Left lung (tissue), 4 donors: ENCODE measurements at regions not wholly inside any gene's neighbourhood (a gene's known extent, or its start where the extent isn't known, plus 50 kb on each side); places are given as distances from the start of the nearest gene placed in this dataset.

Experiments
- ATAC-seq: fragments of 200-7000 bp; cut with Tn5 transposase; one replicate; pipeline ENCODE4 v1.9.1; 2020; ENCODE audit warnings: moderate library complexity
- DNase-seq, 4 donors: peaks; one replicate each; pipeline ENCODE4 v3.0.0-alpha.2; 2013 to 2020
- H3K27ac ChIP-seq, 2 donors: fragments of 200-600 bp; sonication (generic) in 1 of 2; one replicate each; pipeline versions ENCODE4 v1.5.0 to v1.8.0; 2020 to 2021
- H3K27me3 ChIP-seq, 2 donors: fragments of 200-600 bp; sonication (generic) in 1 of 2; one replicate each; pipeline versions ENCODE4 v1.5.0 to v1.8.0; 2020 to 2021
- H3K36me3 ChIP-seq, 2 donors: fragments of 200-600 bp; sonication (generic) in 1 of 2; one replicate each; pipeline versions ENCODE4 v1.5.0 to v1.8.0; 2020 to 2021
- H3K4me1 ChIP-seq, 2 donors: fragments of 200-600 bp; one replicate each; pipeline ENCODE4 v1.8.0; 2021
- H3K4me3 ChIP-seq, 2 donors: fragments of 200-600 bp; sonication (generic) in 1 of 2; one replicate each; pipeline versions ENCODE4 v1.5.0 to v1.8.0; 2020 to 2021; ENCODE audit warnings: mild to moderate bottlenecking in 1 of 2
- H3K9me3 ChIP-seq, 2 donors: fragments of 200-600 bp; sonication (generic) in 1 of 2; one replicate each; pipeline versions ENCODE4 v1.5.0 to v1.8.0; 2020 to 2021
- intact Hi-C, 2 donors: fragments of 100-400 bp; cut with DNase I; formaldehyde crosslinking; loops; one replicate each; pipeline versions ENCODE4 v1.11.2 to v1.14.2; 2022
- TF ChIP-seq, protein P1 (sequence below), 2 donors: fragments of 200-600 bp; sonication (generic) in 1 of 2; IDR thresholded peaks; one replicate each; pipeline versions ENCODE4 v1.5.0 to v1.8.0; 2021; ENCODE audit warnings: antibody characterized with exemption in 2 of 2
- donor health status: DM: no; HTN: yes; CAD: no.
- donor health status: DM: no; HTN: no; CAD: no.

DNA sequence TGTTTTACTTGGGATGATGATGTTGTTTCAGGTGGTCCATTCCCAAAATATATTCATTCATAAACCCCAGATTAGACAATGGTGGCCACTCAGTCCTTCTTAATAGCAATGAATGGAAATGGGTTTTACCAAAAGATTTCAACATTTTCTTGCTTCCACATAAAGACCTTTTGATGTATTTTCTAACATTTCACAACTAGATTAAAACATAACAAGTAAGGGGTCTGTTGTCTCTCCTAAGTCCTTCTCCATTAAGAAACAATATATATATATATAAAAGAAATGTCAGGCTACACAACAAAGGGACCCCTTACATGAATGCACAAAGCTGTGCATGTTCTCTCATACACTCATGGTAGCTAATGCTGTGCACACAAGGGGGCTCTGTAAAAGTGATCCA, 176.4 kb downstream of the ANXA2 start:
- DNase-seq (no peak), ATAC-seq (no peak)
- no peaks in the 10 kb centered on the region for H3K36me3 ChIP-seq
- no peaks in the 10 kb centered on the region for H3K4me1 ChIP-seq
- H3K27ac ChIP-seq: no peak overlapping the region
- H3K4me3 ChIP-seq: no peak overlapping the region
- TF ChIP-seq, protein P1, sequence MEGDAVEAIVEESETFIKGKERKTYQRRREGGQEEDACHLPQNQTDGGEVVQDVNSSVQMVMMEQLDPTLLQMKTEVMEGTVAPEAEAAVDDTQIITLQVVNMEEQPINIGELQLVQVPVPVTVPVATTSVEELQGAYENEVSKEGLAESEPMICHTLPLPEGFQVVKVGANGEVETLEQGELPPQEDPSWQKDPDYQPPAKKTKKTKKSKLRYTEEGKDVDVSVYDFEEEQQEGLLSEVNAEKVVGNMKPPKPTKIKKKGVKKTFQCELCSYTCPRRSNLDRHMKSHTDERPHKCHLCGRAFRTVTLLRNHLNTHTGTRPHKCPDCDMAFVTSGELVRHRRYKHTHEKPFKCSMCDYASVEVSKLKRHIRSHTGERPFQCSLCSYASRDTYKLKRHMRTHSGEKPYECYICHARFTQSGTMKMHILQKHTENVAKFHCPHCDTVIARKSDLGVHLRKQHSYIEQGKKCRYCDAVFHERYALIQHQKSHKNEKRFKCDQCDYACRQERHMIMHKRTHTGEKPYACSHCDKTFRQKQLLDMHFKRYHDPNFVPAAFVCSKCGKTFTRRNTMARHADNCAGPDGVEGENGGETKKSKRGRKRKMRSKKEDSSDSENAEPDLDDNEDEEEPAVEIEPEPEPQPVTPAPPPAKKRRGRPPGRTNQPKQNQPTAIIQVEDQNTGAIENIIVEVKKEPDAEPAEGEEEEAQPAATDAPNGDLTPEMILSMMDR (IDR thresholded peaks at IDR 0.05): no peak
- H3K9me3 ChIP-seq: no peaks in the 10 kb centered on the region
- intact Hi-C loops: no loop called here
- H3K27me3 ChIP-seq: peaks cover 0 to 2% of the 10 kb centered on the region in 2 donors

DNA sequence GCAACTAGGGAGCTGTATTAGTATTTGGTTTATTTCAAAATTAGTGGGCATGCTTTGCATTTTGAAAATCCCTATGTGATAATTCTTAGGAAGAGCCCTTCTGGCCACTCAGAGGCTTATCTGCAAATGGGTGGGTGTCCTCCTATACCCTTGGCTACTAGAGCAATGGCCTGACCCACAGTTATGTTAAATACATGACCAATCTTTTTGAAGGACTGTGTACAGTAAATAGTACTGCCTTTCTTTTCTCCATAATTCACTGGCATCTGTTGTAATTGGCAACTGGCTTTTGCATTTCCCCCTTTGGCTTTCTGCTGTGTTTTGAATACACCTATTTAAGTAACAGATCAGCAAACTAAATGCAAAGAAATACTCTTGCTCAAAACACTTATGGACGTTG, 175.4 kb downstream of the ANXA2 start:
- Histone ChIP-seq H3K4me3 (no peak overlapping the region), H3K36me3 (no peaks in the 10 kb centered on the region), H3K9me3 (no peaks in the 10 kb centered on the region), H3K27me3 (peaks cover 0 to 3% of the 10 kb centered on the region in 2 donors), H3K4me1 (no peaks in the 10 kb centered on the region), H3K27ac (no peak overlapping the region)
- DNase-seq (no peak), ATAC-seq (no peak)
- intact Hi-C loops: no loop called here
- TF ChIP-seq, protein P1 (IDR thresholded peaks at IDR 0.05): no peak

DNA sequence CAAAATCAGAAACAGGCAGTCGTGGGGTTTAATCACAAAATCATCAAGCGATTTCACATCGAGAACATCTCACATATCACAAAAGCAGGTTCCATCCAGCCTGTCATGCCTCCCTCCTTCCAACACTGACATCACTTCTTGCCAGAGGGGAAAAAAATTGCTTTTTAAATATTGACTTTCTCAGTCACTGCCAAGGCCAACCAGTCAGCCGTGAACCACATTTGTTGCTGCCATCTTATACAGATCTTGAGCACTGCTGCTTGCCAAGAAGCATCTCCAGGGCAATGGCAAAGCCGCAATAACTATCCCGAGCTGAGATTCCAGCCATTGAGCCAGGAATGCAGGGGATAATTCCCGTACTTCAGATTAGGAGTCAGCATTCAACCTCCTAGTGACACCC, 174.6 kb downstream of the ANXA2 start:
- Histone ChIP-seq H3K36me3 (no peaks in the 10 kb centered on the region), H3K9me3 (no peaks in the 10 kb centered on the region), H3K27ac (no peak overlapping the region), H3K27me3 (peaks cover 0 to 3% of the 10 kb centered on the region in 2 donors), H3K4me3 (no peak overlapping the region), H3K4me1 (no peaks in the 10 kb centered on the region)
- intact Hi-C loops: no loop called here
- ATAC-seq: no peak
- DNase-seq: peak in 1 of 4 donors; percentile 2
- TF ChIP-seq, protein P1 (IDR thresholded peaks at IDR 0.05): no peak

DNA sequence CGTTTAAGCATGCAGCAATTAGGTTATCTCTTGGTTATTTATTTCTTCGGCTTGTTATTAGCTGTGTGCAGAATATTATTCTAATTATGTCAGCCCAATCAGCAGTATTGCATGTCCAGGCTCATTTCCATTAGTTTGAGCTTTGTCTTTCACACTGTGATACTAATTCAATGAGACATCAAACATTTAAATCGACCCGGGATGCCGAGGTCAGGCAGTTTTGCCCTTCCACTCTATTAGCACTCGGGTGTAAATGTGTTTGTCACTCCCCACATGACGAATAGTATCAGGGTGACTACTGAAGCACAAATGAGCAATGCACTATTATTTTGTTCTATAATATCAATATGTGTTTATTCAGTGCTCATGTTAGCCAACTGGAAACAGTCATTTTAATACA, 170.9 kb downstream of the ANXA2 start:
- no peak overlapping the region for H3K4me3 ChIP-seq
- TF ChIP-seq, protein P1 (IDR thresholded peaks at IDR 0.05): no peak
- intact Hi-C loops: no loop called here
- H3K9me3 ChIP-seq: no peaks in the 10 kb centered on the region
- peaks cover 0 to 8% of the 10 kb centered on the region in 2 donors for H3K27me3 ChIP-seq
- no peaks in the 10 kb centered on the region for H3K36me3 ChIP-seq
- H3K27ac ChIP-seq: no peak overlapping the region
- no peak for ATAC-seq
- DNase-seq: no peak
- no peaks in the 10 kb centered on the region for H3K4me1 ChIP-seq

DNA sequence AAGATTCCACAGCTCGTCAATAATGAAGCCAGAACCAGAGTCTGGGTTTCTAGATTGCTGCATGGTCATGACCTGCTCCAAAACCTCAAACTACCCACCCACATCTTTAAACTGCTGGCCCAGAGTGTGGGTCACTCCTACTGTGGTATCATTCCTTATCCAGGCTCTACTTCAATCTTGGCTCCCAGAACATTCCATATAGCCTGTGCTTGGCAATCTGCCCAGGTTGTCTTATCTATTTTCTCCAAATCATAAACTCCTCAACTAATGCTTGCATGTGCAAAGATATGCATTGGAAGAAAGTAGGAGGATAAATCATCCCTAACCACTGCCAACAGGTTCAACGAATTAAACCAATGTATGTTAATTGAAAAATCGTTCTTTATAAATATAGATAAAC, 169.7 kb downstream of the ANXA2 start:
- TF ChIP-seq, protein P1 (IDR thresholded peaks at IDR 0.05): no peak
- ATAC-seq: no peak
- DNase-seq: peak in 1 of 4 donors; percentile 12
- H3K9me3 ChIP-seq: no peaks in the 10 kb centered on the region
- intact Hi-C loops: no loop called here
- H3K4me1 ChIP-seq: no peaks in the 10 kb centered on the region
- no peak overlapping the region for H3K27ac ChIP-seq
- peaks cover 0 to 8% of the 10 kb centered on the region in 2 donors for H3K27me3 ChIP-seq
- no peaks in the 10 kb centered on the region for H3K36me3 ChIP-seq
- H3K4me3 ChIP-seq: no peak overlapping the region
